ENCODE measurements at regions not wholly inside any gene's neighbourhood (a gene's known extent, or its start where the extent isn't known, plus 50 kb on each side); places are given as distances from the start of the nearest gene placed in this dataset.
A peak's percentile ranks its signal among the peaks of the same experiment; 100 is the strongest.

DNA sequence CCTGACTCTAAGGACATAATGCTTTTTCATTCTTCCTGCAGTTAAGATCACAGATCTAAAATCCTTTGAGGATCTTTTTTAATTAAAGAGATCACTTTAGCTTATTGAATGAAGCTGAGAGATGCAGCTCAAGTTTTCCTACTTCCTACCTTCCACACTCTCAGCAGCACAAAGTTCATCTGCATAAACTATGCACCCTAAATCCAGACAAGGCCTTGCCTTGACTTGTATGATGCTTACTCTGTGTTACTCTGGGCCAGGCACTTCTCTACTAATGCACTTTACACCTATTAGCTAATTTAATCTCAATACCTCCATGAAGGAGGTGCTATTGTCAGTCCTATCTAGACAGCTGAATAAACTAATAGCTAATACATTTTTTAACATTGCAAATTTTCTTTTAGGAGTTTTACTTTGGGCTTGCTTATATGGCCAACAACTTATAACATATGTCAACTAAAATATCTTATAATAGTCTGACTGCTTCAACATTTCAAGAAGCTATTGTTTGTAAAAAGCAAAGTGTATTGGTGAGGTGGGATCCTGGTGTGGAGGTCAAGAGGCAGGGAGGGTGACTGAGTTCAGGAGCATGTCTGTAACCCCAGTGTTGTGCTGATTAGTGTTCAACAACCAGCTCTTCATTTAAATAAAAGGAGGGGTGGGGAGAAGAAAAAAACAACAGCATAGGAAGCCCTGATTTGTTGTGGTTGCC lies 172.4 kb upstream of the ATP11B start (continued):
- TF ChIP-seq, protein P1, sequence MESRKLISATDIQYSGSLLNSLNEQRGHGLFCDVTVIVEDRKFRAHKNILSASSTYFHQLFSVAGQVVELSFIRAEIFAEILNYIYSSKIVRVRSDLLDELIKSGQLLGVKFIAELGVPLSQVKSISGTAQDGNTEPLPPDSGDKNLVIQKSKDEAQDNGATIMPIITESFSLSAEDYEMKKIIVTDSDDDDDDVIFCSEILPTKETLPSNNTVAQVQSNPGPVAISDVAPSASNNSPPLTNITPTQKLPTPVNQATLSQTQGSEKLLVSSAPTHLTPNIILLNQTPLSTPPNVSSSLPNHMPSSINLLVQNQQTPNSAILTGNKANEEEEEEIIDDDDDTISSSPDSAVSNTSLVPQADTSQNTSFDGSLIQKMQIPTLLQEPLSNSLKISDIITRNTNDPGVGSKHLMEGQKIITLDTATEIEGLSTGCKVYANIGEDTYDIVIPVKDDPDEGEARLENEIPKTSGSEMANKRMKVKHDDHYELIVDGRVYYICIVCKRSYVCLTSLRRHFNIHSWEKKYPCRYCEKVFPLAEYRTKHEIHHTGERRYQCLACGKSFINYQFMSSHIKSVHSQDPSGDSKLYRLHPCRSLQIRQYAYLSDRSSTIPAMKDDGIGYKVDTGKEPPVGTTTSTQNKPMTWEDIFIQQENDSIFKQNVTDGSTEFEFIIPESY (IDR thresholded peaks at IDR 0.05; ENCODE audit: borderline replicate concordance, low read depth), result no peak
- TF ChIP-seq CHD2 (IDR thresholded peaks at IDR 0.05; ENCODE audit: low read length, partially characterized antibody), result no peak
- TF ChIP-seq ELF1 (IDR thresholded peaks at IDR 0.05), result no peak
- TF ChIP-seq MEF2A (IDR thresholded peaks at IDR 0.05; ENCODE audit: borderline replicate concordance, low read depth), result no peak

DNA sequence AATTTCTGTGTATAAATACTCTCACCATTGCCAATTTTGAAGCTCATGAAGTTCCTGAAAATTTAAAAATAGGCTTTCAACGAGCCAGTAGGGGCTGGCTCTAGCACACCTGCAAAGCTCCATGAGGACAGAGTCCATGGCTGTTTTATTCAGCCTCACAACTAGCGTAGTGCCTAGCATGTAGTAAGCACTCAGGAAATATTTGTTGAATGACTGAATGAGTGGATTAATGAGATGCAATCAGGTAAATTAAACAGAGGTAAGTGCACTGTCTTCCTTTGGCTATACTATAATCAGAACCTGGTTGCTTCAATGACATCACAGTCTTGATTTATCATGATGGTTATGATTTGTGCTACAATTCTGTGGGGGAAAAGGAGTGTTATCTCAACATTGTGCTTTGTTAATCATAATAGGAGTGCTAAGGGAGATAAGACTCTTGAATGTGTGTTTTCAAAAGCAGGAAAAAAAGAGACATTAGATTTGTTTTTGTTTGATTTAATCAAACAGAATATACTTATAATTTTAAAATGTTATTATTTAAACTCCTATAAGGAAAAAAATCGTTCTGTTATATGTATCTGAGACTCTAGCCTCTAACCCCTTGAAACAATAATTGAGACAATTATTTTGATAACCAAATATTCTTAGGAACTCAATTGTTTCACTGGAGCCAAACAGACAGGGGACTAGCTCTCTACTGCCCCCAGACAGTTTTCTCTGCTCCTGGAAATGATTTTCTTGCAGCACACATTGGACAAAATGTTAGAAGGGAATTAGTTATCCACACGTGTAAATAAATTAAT lies 171.7 kb upstream of the ATP11B start:
- Histone ChIP-seq H3K4me3 (ENCODE audit: low read depth in 2 of 2, low read length in 1 of 2) (no peak overlapping the region), H4K20me1 (ENCODE audit: insufficient read depth) (no peaks in the 10 kb centered on the region), H3K79me2 (ENCODE audit: insufficient read depth) (no peaks in the 10 kb centered on the region), H2AFZ (ENCODE audit: low read depth) (no peak overlapping the region), H3K4me1 (ENCODE audit: control insufficient read depth in 1 of 2, insufficient read depth in 2 of 2, low read depth in 1 of 2, low read length in 1 of 2) (no peaks in the 10 kb centered on the region; a peak in 1 of 4 replicates), H3K27me3 (ENCODE audit: insufficient read depth) (no peaks in the 10 kb centered on the region), H3K4me2 (no peak overlapping the region), H3K9me2 (no peaks in the 10 kb centered on the region), H3K9ac (no peak overlapping the region), H3K27ac (ENCODE audit: low read depth in 2 of 2, low read length in 1 of 2) (no peak overlapping the region), H3K9me3 (no peaks in the 10 kb centered on the region), H3K36me3 (replicated peaks in 1 of 2; ENCODE audit: control insufficient read depth in 1 of 2, insufficient read depth in 2 of 2, low read length in 1 of 2) (no peaks in the 10 kb centered on the region), H3F3A (replicated peaks; ENCODE audit: insufficient read depth) (no peaks in the 10 kb centered on the region)
- CTCF ChIA-PET, result interaction anchor here (0.6 to 2.5 kb wide), 21 partner anchors 10 to 921 kb away, joined by 3 to 19 read pairs (median 3); no protein-coding TSS in a partner anchor
- WGBS (ENCODE audit: low lambda C conversion rate), result 7% methylated on average over 4 of the region's 4 CpGs
- POLR2A ChIA-PET, result no interaction called here
- DNase-seq, result peak; percentile 26
- TF ChIP-seq, protein P2, sequence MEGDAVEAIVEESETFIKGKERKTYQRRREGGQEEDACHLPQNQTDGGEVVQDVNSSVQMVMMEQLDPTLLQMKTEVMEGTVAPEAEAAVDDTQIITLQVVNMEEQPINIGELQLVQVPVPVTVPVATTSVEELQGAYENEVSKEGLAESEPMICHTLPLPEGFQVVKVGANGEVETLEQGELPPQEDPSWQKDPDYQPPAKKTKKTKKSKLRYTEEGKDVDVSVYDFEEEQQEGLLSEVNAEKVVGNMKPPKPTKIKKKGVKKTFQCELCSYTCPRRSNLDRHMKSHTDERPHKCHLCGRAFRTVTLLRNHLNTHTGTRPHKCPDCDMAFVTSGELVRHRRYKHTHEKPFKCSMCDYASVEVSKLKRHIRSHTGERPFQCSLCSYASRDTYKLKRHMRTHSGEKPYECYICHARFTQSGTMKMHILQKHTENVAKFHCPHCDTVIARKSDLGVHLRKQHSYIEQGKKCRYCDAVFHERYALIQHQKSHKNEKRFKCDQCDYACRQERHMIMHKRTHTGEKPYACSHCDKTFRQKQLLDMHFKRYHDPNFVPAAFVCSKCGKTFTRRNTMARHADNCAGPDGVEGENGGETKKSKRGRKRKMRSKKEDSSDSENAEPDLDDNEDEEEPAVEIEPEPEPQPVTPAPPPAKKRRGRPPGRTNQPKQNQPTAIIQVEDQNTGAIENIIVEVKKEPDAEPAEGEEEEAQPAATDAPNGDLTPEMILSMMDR (IDR thresholded peaks at IDR 0.05), result peak; percentile 44
- TF ChIP-seq POLR2AphosphoS5 (IDR thresholded peaks at IDR 0.05; ENCODE audit: low read depth, low read length) (no peak), RAD21 (IDR thresholded peaks at IDR 0.05; ENCODE audit: low read length) (peak; percentile 50), GATA2 (CRISPR knock-in tag; IDR thresholded peaks at IDR 0.05) (peak; percentile 41; the same call in 1 of the 2 replicates)
- TF ChIP-seq, protein P3, sequence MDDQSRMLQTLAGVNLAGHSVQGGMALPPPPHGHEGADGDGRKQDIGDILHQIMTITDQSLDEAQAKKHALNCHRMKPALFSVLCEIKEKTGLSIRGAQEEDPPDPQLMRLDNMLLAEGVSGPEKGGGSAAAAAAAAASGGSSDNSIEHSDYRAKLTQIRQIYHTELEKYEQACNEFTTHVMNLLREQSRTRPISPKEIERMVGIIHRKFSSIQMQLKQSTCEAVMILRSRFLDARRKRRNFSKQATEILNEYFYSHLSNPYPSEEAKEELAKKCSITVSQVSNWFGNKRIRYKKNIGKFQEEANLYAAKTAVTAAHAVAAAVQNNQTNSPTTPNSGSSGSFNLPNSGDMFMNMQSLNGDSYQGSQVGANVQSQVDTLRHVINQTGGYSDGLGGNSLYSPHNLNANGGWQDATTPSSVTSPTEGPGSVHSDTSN (IDR thresholded peaks at IDR 0.05), result no peak

Measured in SK-N-SH (cell line).